Memory B cell (primary cell): ENCODE measurements at regions not wholly inside any gene's neighbourhood (a gene's known extent, or its start where the extent isn't known, plus 50 kb on each side); places are given as distances from the start of the nearest gene placed in this dataset.

Experiments
- ATAC-seq: fragments of 150-1000 bp; cut with Tn5 transposase; 2 replicates; pipeline ENCODE4 v1.10.0; 2021; ENCODE audit warnings: low read depth, mild to moderate bottlenecking, moderate library complexity
- DNase-seq, 2 donors: peaks; one replicate each; pipeline ENCODE4 v3.0.0; 2022; ENCODE audit warnings: low spot score in 2 of 2
- H3K27ac Mint-ChIP-seq: one replicate; pipeline ENCODE4 v1.8.0; 2022; ENCODE audit warnings: mild to moderate bottlenecking, moderate library complexity, mixed read lengths
- H3K27me3 Mint-ChIP-seq: one replicate; pipeline ENCODE4 v1.8.0; 2022; ENCODE audit warnings: mixed read lengths
- H3K36me3 Mint-ChIP-seq: one replicate; pipeline ENCODE4 v1.8.0; 2022; ENCODE audit warnings: mild to moderate bottlenecking, mixed read lengths
- H3K4me1 Mint-ChIP-seq: one replicate; pipeline ENCODE4 v1.8.0; 2022; ENCODE audit warnings: mixed read lengths
- H3K4me3 Mint-ChIP-seq: one replicate; pipeline ENCODE4 v1.8.0; 2022; ENCODE audit warnings: mild to moderate bottlenecking, moderate library complexity, mixed read lengths
- H3K9me3 Mint-ChIP-seq: one replicate; pipeline ENCODE4 v1.8.0; 2022; ENCODE audit warnings: mixed read lengths

DNA sequence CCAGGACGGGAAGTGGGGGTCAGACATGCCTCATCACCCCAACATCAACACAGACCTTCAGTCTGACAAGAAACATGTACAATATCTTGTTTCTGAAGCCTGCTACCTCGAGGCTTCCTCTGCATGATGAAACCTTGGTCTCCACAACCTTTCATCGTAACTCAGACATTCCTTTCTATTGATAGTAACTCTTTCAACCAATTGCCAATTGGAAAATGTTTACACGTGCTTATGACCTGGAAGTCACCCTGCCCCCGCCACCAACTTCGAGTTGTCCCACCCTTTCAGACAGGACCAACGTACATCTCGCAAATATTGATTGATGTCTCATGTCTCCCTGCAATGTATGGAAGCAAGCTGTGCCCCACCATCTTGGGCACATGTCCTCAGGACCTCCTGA lies 159.5 kb downstream of the ETS2 start:
- peaks cover 2% of the 10 kb centered on the region for H3K9me3 Mint-ChIP-seq
- H3K27ac Mint-ChIP-seq: no peak overlapping the region
- DNase-seq (no peak), ATAC-seq (no peak)
- H3K4me1 Mint-ChIP-seq: no peaks in the 10 kb centered on the region
- H3K36me3 Mint-ChIP-seq: no peaks in the 10 kb centered on the region
- no peak overlapping the region for H3K4me3 Mint-ChIP-seq
- H3K27me3 Mint-ChIP-seq: peaks cover 2% of the 10 kb centered on the region

DNA sequence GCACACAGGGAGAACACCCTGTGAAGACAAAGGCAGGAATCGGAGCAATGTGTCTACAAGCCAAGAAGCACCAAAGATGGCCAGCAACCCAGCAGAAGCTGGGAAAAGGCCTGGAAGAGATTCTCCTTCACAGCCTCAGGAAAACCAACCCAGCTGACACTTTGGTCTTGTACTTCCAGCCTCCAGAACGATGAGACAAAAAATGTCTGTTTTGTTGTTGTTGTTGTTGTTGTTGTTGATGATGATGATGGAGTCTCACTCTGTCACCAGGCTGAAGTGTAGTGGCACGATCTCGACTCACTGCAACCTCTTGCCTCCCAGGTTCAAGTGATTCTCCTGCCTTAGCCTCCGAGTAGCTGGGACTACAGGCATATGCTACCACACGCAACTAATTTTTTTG lies 157.3 kb downstream of the ETS2 start:
- no peak for ATAC-seq
- Mint-ChIP-seq H3K4me3 (no peak overlapping the region), H3K4me1 (no peaks in the 10 kb centered on the region), H3K36me3 (no peaks in the 10 kb centered on the region), H3K27me3 (peaks cover 3% of the 10 kb centered on the region), H3K27ac (no peak overlapping the region), H3K9me3 (peaks cover 2% of the 10 kb centered on the region)
- DNase-seq: no peak

DNA sequence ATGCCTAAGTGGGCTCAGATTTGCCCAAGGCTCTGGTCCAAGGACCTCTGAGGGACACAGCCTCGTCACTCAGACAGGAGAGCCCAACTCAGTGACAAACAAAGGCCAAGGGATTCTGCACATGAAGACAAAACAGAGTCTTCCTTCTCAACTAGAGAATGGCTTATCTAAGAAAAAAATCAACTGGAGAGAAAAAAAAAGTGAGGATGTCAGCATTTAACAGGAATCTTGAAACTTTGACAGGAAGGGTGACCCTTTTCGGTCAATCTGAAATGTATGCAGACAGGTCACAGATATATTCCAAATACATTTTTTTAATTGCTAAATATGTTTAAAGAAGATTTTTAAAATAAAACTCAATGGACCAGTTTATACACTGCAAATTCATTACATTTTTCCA lies 154.5 kb downstream of the ETS2 start:
- H3K27ac Mint-ChIP-seq: no peak overlapping the region
- no peaks in the 10 kb centered on the region for H3K4me1 Mint-ChIP-seq
- DNase-seq (no peak), ATAC-seq (no peak)
- no peaks in the 10 kb centered on the region for H3K36me3 Mint-ChIP-seq
- H3K4me3 Mint-ChIP-seq: no peak overlapping the region
- peaks cover 2% of the 10 kb centered on the region for H3K9me3 Mint-ChIP-seq
- peaks cover 7% of the 10 kb centered on the region for H3K27me3 Mint-ChIP-seq

DNA sequence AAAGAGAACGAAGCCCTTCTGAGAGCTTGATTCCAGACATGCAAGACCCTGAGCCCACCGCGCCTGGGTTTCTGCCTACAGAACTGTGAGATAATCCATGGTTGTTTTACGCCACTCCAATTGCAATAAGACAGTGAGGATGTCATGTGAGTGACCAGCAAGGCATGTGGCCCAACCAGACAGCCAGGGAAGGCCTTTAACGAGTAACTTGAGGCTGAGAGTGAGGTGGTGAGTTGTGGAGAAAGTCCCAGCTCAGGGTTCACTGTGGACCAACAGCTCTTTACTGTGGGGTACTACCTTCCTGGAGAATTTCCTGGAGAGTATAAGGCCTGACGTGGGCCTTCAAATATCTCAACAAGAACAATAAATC lies 153.9 kb downstream of the ETS2 start:
- Mint-ChIP-seq H3K36me3 (no peaks in the 10 kb centered on the region), H3K4me3 (no peak overlapping the region), H3K9me3 (peaks cover 2% of the 10 kb centered on the region), H3K27me3 (peaks cover 7% of the 10 kb centered on the region), H3K4me1 (no peaks in the 10 kb centered on the region), H3K27ac (no peak overlapping the region)
- DNase-seq (no peak), ATAC-seq (no peak)

DNA sequence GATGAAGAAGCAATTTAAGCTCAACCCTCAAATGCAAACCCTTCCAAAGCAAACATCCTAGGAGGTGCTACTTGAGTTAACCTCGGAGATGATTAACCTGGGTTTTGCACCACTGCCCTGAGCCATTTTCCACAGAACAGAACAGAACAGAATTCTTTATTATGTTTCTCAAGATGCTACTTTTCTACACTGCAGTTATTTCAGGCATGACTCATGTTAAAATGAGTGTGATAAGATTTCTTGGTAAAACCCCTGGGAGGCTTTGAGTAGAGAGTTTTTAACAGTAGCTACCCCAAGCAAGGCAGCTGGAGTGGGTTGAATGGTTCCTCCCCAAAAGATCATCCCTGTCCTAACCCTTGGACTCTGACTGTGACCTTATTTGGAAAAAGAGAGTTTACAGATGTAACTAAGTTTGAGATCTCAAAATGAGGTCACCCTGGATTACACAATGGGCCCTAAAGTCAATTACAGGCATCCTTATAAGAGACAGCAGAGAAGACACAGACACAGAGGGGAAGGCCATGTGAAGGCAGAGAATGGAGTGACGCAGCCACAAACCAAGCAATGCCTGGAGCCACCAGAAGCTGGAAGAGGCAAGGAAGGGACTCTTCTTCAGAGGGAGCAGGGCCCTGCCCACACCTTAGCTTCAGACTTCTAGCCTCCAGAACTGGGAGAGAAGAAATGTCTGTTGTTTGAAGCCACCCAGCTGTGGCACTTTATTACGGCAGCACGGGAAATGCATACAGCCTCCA lies 153.4 kb downstream of the ETS2 start:
- no peak for DNase-seq
- Mint-ChIP-seq H3K4me3 (no peak overlapping the region), H3K36me3 (no peaks in the 10 kb centered on the region), H3K27ac (no peak overlapping the region), H3K27me3 (peaks cover 7% of the 10 kb centered on the region), H3K4me1 (no peaks in the 10 kb centered on the region), H3K9me3 (peaks cover 2% of the 10 kb centered on the region)
- ATAC-seq: no peak

DNA sequence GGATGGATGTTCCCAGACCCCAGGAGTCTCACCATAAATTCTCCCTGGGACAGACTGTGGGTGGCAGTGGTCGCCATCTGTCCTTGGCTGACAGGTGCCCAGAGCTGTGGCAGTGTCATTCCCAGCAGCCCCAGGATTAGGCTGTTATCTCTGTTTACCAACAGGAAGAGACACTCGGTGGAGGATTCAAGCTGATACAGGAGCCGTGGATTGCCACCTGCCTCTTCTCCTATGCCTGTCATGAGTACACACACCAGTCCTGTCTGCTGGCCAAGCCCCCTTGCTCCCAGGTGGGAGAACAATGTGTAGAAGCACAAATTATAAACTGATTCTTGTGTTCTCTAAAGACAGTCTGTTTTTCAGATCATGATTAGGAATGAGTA lies 152.6 kb downstream of the ETS2 start:
- H3K9me3 Mint-ChIP-seq: peaks cover 2% of the 10 kb centered on the region
- H3K36me3 Mint-ChIP-seq: no peaks in the 10 kb centered on the region
- H3K4me3 Mint-ChIP-seq: no peak overlapping the region
- no peak overlapping the region for H3K27ac Mint-ChIP-seq
- ATAC-seq (no peak), DNase-seq (no peak)
- H3K4me1 Mint-ChIP-seq: no peaks in the 10 kb centered on the region
- peaks cover 7% of the 10 kb centered on the region for H3K27me3 Mint-ChIP-seq

DNA sequence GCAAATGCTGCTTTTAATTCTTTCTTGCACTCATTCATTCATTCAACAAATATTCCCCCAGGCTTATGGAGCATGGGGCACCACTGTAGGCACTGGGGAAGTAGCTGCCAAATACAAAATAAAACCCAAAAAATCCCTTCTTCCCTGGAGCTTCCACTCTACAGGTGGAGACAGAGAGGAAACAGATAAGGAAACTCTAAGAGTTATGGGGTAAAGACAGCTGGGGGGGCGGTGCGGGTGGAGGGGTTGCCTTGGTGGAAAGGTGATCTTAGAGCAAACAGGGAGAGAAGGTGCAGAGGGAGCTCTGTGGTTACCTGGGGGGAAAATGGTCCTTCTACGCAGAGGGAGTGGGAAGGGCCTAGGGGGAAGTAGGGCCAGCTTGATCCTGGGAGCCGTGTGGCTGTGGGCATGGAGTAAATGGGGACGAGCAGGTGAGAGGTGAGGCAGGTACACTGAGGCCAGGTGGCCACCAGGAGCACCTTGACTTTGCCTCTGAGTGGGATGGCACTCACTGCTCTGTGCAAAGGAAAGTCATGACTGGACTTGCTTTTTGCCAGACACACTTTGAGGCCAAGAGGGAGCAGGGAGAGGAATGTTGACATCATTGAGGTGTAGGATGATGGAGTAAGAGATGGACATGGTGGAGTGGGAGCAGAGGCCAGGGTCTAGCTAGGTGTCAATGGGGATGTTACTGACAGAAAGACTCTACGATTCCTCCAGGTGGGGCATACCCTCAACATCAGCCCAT lies 152.0 kb downstream of the ETS2 start:
- H3K27me3 Mint-ChIP-seq: peaks cover 7% of the 10 kb centered on the region
- no peak for DNase-seq
- H3K4me1 Mint-ChIP-seq: no peaks in the 10 kb centered on the region
- no peaks in the 10 kb centered on the region for H3K36me3 Mint-ChIP-seq
- H3K27ac Mint-ChIP-seq: no peak overlapping the region
- no peak for ATAC-seq
- peaks cover 2% of the 10 kb centered on the region for H3K9me3 Mint-ChIP-seq
- no peak overlapping the region for H3K4me3 Mint-ChIP-seq

DNA sequence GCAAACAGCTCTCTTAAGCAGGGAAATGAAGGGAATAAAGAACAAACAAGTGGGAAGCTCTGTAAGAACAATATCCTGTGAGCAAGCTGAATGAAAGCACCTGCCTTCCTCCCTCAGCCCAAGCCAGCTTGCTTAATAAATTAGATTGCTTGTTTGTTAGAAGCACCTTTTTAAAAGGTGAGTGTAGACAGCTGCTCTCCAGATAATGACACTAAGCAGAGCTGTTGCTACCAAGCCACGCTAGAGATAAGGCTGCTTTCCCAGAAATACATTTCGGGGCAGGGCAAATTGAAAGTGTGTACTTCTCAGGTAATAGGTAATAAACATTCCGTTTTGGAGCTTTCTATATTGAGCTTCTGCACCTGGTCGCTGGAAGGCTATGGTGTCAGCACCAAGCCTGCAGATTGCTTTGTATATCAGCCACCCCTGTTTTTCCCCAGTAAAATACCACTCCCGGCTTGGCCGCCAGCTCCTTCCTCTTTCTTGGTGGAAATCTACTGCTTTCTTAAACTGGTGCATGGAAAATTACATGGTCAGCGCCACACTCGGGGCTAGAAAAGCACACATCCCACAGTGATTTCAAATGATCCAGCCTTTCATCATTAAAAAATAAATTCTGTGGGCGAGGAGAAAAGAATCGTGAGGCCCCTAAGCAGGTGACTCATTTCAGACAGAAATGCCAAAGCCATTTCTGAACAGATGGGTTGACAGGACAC lies 151.3 kb downstream of the ETS2 start:
- peaks cover 9% of the 10 kb centered on the region for H3K27me3 Mint-ChIP-seq
- H3K4me3 Mint-ChIP-seq: no peak overlapping the region
- peaks cover 2% of the 10 kb centered on the region for H3K9me3 Mint-ChIP-seq
- H3K27ac Mint-ChIP-seq: no peak overlapping the region
- DNase-seq: no peak
- no peak for ATAC-seq
- no peaks in the 10 kb centered on the region for H3K36me3 Mint-ChIP-seq
- H3K4me1 Mint-ChIP-seq: no peaks in the 10 kb centered on the region

DNA sequence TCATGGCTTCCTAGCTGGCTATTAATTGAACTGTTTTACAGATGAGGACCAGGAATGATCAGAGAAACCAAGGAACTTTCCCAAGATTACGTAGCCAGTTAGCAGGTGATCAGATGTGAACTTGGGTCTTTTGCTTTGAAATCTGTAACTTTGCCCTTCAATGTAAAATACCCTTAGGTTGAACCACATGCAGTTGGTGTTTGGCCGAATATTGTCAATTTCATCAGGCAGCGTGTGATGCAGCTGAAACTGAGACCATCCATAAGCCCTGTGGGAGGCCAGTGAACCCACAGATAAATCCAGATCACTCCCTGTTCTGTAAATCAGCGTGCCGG lies 150.8 kb downstream of the ETS2 start:
- no peak for DNase-seq
- Mint-ChIP-seq H3K4me1 (no peaks in the 10 kb centered on the region), H3K27me3 (peaks cover 7% of the 10 kb centered on the region), H3K36me3 (no peaks in the 10 kb centered on the region), H3K27ac (no peak overlapping the region), H3K4me3 (no peak overlapping the region), H3K9me3 (no peaks in the 10 kb centered on the region)
- no peak for ATAC-seq

DNA sequence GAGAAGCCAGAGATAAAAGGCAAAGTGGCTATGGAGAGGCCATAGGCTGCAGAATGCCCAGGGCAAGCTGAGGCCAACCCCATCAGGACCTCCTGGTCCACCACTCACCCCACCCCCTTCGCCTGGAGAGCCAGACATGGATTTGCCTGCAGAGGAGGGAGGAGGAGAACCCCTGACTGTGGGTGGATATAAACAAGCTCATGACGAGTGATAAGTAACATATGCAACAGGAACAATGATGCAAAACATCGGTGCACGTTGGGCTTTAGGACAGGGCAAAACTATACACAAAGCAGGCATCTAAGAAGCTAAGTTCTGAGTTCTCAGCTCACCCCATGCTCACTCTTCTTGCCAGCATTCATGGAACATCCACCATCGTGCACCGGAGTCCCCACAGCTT lies 150.3 kb downstream of the ETS2 start:
- Mint-ChIP-seq H3K36me3 (no peaks in the 10 kb centered on the region), H3K4me3 (no peak overlapping the region), H3K4me1 (no peaks in the 10 kb centered on the region), H3K27me3 (peaks cover 7% of the 10 kb centered on the region), H3K9me3 (no peaks in the 10 kb centered on the region), H3K27ac (no peak overlapping the region)
- no peak for ATAC-seq
- no peak for DNase-seq

DNA sequence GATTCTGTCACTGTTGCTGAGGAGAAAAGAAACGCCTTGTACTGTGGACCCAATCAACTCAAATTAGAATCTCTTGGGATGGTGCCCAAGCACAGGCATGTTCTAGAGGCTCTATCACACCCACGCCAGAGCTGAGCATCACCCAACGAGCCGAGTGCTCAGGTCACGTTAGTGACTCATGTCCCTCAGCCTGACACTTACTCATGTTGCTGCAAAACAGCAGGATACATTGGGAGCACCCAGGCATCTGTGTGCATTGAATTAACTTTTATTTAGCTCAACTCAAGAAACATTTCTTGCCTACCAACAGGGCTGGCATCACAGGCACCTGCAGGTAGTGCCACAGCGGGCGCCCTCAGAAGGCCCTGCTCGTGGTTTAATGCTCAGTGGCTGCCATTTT lies 149.8 kb downstream of the ETS2 start:
- no peaks in the 10 kb centered on the region for H3K4me1 Mint-ChIP-seq
- no peak for DNase-seq
- peaks cover 7% of the 10 kb centered on the region for H3K27me3 Mint-ChIP-seq
- ATAC-seq: no peak
- peaks cover under 1% of the 10 kb centered on the region for H3K9me3 Mint-ChIP-seq
- no peaks in the 10 kb centered on the region for H3K36me3 Mint-ChIP-seq
- H3K27ac Mint-ChIP-seq: no peak overlapping the region
- no peak overlapping the region for H3K4me3 Mint-ChIP-seq

DNA sequence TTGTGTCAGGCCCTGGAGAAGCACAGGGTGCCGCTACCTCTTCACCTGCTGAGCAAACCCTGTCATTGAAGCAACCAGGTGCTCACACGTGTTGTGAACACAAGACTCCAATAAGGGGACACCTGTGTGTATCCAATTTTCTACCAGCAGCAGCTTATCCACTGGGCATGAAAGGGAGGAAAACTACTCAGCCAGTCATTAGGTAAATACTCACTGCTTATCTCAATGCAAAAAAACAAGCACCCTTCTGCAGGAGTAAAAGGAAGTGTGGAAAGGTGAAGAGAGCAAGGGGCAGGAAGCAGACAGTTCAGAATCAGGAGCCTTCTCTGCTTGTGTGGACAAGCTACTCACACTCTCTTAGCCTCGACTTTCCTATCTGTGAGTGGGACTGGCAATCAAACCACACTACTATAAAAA lies 148.9 kb downstream of the ETS2 start:
- Mint-ChIP-seq H3K4me1 (no peaks in the 10 kb centered on the region), H3K27ac (no peak overlapping the region), H3K9me3 (peaks cover 5% of the 10 kb centered on the region), H3K36me3 (no peaks in the 10 kb centered on the region), H3K27me3 (peaks cover 7% of the 10 kb centered on the region), H3K4me3 (no peak overlapping the region)
- DNase-seq (no peak), ATAC-seq (no peak)

DNA sequence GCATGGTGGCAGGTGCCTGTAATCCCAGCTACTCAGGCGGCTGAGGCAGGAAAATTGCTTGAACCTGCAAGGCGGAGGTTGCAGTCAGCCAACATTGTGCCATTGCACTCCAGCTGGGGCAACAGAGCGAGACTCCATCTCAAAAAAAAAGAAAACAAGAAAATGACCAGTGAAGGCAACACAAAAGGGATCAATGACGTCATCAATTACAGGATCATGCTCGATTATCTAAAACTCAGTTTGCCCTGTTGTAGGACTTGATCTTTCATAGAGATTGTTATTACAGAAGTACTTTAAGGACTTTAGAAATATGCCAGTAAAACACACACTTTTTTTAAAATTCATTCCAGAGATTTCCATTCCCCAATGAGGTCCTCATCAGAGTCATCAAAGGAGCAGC lies 147.8 kb downstream of the ETS2 start:
- Mint-ChIP-seq H3K27ac (no peak overlapping the region), H3K9me3 (peaks cover 5% of the 10 kb centered on the region), H3K4me1 (no peaks in the 10 kb centered on the region), H3K4me3 (no peak overlapping the region), H3K36me3 (no peaks in the 10 kb centered on the region), H3K27me3 (peaks cover 7% of the 10 kb centered on the region)
- DNase-seq: no peak
- no peak for ATAC-seq

DNA sequence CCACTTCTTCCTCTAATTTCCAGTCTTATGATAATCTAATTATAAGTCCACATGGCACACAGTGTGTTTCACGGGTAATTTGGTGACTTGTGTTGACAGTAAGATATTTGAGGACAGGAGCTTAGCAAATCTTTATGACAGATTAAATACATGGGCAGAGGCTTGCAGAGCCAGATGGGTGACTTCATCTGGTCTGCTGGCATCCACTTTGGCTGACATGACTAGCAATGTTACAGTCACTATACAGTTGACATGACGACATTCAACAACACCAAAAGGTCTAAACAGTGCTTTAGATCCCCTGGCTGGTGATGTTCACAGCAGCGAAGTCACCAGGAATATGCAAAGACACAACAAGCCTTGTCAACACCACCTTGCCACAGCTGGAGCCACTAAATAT lies 147.2 kb downstream of the ETS2 start:
- Mint-ChIP-seq H3K27me3 (peaks cover 5% of the 10 kb centered on the region), H3K4me1 (no peaks in the 10 kb centered on the region), H3K27ac (no peak overlapping the region), H3K4me3 (no peak overlapping the region), H3K9me3 (peaks cover 5% of the 10 kb centered on the region), H3K36me3 (no peaks in the 10 kb centered on the region)
- ATAC-seq (no peak), DNase-seq (no peak)
